HG03432 (cell line): ENCODE measurements at regions not wholly inside any gene's neighbourhood (a gene's known extent, or its start where the extent isn't known, plus 50 kb on each side); places are given as distances from the start of the nearest gene placed in this dataset.

Source experiments
- ATAC-seq: cut with Tn5 transposase; IDR thresholded peaks from one replicate; pipeline ENCODE4 v1.9.1; 2021; ENCODE audit warnings: mild to moderate bottlenecking, moderate library complexity; ENCODE audit not compliant: unreplicated experiment

DNA sequence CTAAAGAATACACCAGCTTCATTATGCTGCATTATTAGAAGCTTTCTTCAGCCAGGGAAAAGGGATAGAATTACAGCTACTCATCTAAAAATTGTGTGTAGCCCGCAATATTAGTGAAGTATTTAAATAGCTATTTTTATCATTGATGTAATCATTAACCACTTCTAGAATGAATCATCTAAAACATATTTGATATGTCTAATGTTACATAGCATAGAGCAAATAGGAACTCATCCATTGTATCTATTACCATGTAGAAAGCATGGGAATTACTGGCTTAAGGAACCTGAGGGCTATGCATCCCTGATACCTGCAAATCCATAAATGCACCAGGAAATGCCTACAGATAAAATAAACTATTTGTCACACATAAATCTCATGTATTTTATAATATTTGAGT lies 54.5 kb upstream of the VGLL3 start:
- ATAC-seq, result no peak

- ATAC-seq, result no peak
Measured at GRCh38 chr3:87044846-87045245, 53.9 kb upstream of the VGLL3 start.

- no peak for ATAC-seq
Measured at GRCh38 chr3:87044409-87044808, 53.5 kb upstream of the VGLL3 start.

- no peak for ATAC-seq
Measured at GRCh38 chr3:87041191-87041590, 50.2 kb upstream of the VGLL3 start.
